Ovary (tissue), 3 donors: ENCODE measurements at regions not wholly inside any gene's neighbourhood (a gene's known extent, or its start where the extent isn't known, plus 50 kb on each side); places are given as distances from the start of the nearest gene placed in this dataset.

Experiments used
- EP300 ChIP-seq: sonication (generic); formaldehyde crosslinking; IDR thresholded peaks from one replicate; pipeline ENCODE4 v1.6.1; 2017; ENCODE audit warnings: antibody characterized with exemption
- POLR2A ChIP-seq: fragments of 450-650 bp; IDR thresholded peaks from one replicate; pipeline ENCODE4 v1.6.1; 2017; ENCODE audit warnings: antibody characterized with exemption, mild to moderate bottlenecking, moderate library complexity
- TF ChIP-seq, protein P1 (sequence below), 3 donors: fragments of 450-650 bp in 2 of 3; fragments of 200-600 bp in 1 of 3; IDR thresholded peaks; one replicate each; pipeline versions ENCODE4 v1.5.1 to v1.8.0; 2016 to 2022; ENCODE audit warnings: antibody characterized with exemption in 3 of 3, mild to moderate bottlenecking in 1 of 3
- donor health status: DM: no; HTN: no; CAD: no.

DNA sequence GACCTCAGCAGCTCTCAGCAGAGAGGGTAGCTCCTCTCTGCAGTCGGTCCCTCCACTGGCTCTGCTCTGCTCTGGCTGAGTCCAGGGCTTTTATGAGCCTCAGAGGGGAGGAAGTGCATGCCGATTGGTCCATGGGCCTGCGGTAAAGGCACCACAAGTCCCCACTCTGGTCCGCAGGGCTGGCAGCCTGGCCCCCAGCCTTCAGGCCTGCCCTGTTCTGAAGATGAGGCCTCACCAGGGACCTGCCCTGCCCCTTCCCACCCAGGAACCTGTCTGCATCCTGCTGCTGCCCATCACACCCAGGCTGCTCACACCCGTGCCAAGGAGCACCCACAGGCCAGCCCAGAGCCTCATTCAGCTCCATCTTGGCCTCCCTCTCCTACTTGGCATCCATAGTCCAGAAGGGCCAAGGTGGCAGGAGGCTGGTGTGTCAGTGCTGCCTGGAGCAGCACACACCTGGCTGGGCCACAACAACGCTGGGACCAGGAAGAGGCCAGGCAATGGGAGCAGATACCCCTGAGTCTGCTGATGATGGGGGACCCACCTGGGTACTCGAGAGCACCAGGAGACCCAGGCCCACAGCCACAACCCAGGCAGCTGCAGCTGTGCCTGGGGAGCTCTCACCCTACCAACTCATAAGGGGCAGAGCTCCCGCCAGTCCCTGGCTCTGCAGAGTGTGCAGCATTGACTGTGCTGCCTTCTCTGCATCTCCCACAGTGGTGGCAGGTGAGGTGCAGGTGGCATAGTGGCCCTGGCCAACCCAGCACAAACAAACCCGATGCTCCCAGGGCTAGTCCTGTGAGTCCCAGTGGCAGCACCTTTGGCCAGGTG lies 191.9 kb upstream of the NUDT6 start:
- TF ChIP-seq, protein P1, sequence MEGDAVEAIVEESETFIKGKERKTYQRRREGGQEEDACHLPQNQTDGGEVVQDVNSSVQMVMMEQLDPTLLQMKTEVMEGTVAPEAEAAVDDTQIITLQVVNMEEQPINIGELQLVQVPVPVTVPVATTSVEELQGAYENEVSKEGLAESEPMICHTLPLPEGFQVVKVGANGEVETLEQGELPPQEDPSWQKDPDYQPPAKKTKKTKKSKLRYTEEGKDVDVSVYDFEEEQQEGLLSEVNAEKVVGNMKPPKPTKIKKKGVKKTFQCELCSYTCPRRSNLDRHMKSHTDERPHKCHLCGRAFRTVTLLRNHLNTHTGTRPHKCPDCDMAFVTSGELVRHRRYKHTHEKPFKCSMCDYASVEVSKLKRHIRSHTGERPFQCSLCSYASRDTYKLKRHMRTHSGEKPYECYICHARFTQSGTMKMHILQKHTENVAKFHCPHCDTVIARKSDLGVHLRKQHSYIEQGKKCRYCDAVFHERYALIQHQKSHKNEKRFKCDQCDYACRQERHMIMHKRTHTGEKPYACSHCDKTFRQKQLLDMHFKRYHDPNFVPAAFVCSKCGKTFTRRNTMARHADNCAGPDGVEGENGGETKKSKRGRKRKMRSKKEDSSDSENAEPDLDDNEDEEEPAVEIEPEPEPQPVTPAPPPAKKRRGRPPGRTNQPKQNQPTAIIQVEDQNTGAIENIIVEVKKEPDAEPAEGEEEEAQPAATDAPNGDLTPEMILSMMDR (IDR thresholded peaks at IDR 0.05), result no peak
- TF ChIP-seq POLR2A (no peak), EP300 (no peak)
